ENCODE measurements at regions not wholly inside any gene's neighbourhood (a gene's known extent, or its start where the extent isn't known, plus 50 kb on each side); places are given as distances from the start of the nearest gene placed in this dataset.

GRCh38 chr17:6249732-6250131, 179.6 kb downstream of the WSCD1 start:
- Mint-ChIP-seq H3K4me1 (peaks cover 15% of the 10 kb centered on the region), H3K9me3 (no peaks in the 10 kb centered on the region), H3K27ac (ENCODE audit: unreplicated experiment) (no peak overlapping the region), H3K27me3 (ENCODE audit: low read depth) (no peaks in the 10 kb centered on the region), H3K4me3 (no peak overlapping the region), H3K36me3 (ENCODE audit: low read depth) (no peaks in the 10 kb centered on the region)
- no peak for TF ChIP-seq CTCF (conservative IDR thresholded peaks at IDR 0.05)
- DNase-seq (ENCODE audit: low read depth, low spot score) = no peak

GRCh38 chr17:6248061-6248460, 177.9 kb downstream of the WSCD1 start:
- DNase-seq (ENCODE audit: low read depth, low spot score) = no peak
- no peaks in the 10 kb centered on the region for H3K9me3 Mint-ChIP-seq
- no peak overlapping the region for H3K4me3 Mint-ChIP-seq
- H3K4me1 Mint-ChIP-seq = peaks cover 11% of the 10 kb centered on the region
- TF ChIP-seq CTCF (conservative IDR thresholded peaks at IDR 0.05) = no peak
- no peak overlapping the region for H3K27ac Mint-ChIP-seq (ENCODE audit: unreplicated experiment)
- no peaks in the 10 kb centered on the region for H3K27me3 Mint-ChIP-seq (ENCODE audit: low read depth)
- no peaks in the 10 kb centered on the region for H3K36me3 Mint-ChIP-seq (ENCODE audit: low read depth)

- DNase-seq (ENCODE audit: low read depth, low spot score) = no peak
- Mint-ChIP-seq H3K4me1 (peaks cover 10% of the 10 kb centered on the region), H3K36me3 (ENCODE audit: low read depth) (no peaks in the 10 kb centered on the region), H3K27ac (ENCODE audit: unreplicated experiment) (no peak overlapping the region), H3K4me3 (no peak overlapping the region), H3K9me3 (no peaks in the 10 kb centered on the region), H3K27me3 (ENCODE audit: low read depth) (no peaks in the 10 kb centered on the region)
- TF ChIP-seq CTCF (conservative IDR thresholded peaks at IDR 0.05) = no peak
Measured at GRCh38 chr17:6245301-6246177, 175.4 kb downstream of the WSCD1 start.

GRCh38 chr17:6244796-6245195, 174.6 kb downstream of the WSCD1 start:
- no peak overlapping the region for H3K27ac Mint-ChIP-seq (ENCODE audit: unreplicated experiment)

GRCh38 chr17:6244253-6244652, 174.1 kb downstream of the WSCD1 start:
- Mint-ChIP-seq H3K36me3 (ENCODE audit: low read depth) (no peaks in the 10 kb centered on the region), H3K9me3 (no peaks in the 10 kb centered on the region), H3K27me3 (ENCODE audit: low read depth) (no peaks in the 10 kb centered on the region), H3K27ac (ENCODE audit: unreplicated experiment) (peak overlapping the region; percentile 87), H3K4me3 (peak overlapping the region; percentile 23), H3K4me1 (peaks cover 12% of the 10 kb centered on the region)
- DNase-seq (ENCODE audit: low read depth, low spot score) = no peak
- TF ChIP-seq CTCF (conservative IDR thresholded peaks at IDR 0.05) = no peak

More at GRCh38 chr17:6244796-6245195, 174.6 kb downstream of the WSCD1 start:
- H3K27me3 Mint-ChIP-seq (ENCODE audit: low read depth) = no peaks in the 10 kb centered on the region
- H3K4me1 Mint-ChIP-seq = peaks cover 15% of the 10 kb centered on the region
- no peaks in the 10 kb centered on the region for H3K9me3 Mint-ChIP-seq
- no peak for TF ChIP-seq CTCF (conservative IDR thresholded peaks at IDR 0.05)
- no peak overlapping the region for H3K4me3 Mint-ChIP-seq
- no peak for DNase-seq (ENCODE audit: low read depth, low spot score)
- H3K36me3 Mint-ChIP-seq (ENCODE audit: low read depth) = no peaks in the 10 kb centered on the region
